A673 (cell line): ENCODE measurements at regions not wholly inside any gene's neighbourhood (a gene's known extent, or its start where the extent isn't known, plus 50 kb on each side); places are given as distances from the start of the nearest gene placed in this dataset.

Experiments
- BruUV-seq: library from RNA; stranded (reverse); fragments of 400-500 nt; replicated peaks from 2 replicates; lab custom pipeline; 2021; lab: Mats Ljungman, UMichigan
- CTCF ChIA-PET: fragments of 300-600 bp; sonication (Branson Sonifier 250); formaldehyde crosslinking; loops from one replicate; lab custom pipeline; 2022; ENCODE audit warnings: antibody characterized with exemption; lab: Charles Lee
- POLR2A ChIA-PET: fragments of 300-600 bp; sonication (Branson Sonifier 250); formaldehyde crosslinking; loops from one replicate; lab custom pipeline; 2022; ENCODE audit warnings: antibody characterized with exemption; ENCODE audit not compliant: low non-redundant PET; lab: Charles Lee
- DNase-seq: peaks from one replicate; pipeline ENCODE4 v3.0.0-alpha.2; 2015; ENCODE audit warnings: low spot score
- H3K27ac ChIP-seq: fragments of 200-600 bp; sonication (generic); 2 replicates; pipeline ENCODE4 v1.5.1; 2016; ENCODE audit warnings: mixed run types, low read depth, mild to moderate bottlenecking, mixed read lengths, antibody characterized with exemption, low read length; ENCODE audit not compliant: poor library complexity, severe bottlenecking
- H3K27me3 ChIP-seq: fragments of 200-600 bp; sonication (generic); replicated peaks from 2 replicates; pipeline ENCODE4 v1.6.1; 2017; ENCODE audit warnings: mixed run types, low read depth, mild to moderate bottlenecking, mixed read lengths, antibody characterized with exemption, low read length; ENCODE audit not compliant: insufficient read depth, poor library complexity
- H3K36me3 ChIP-seq: fragments of 200-600 bp; sonication (generic); 2 replicates; pipeline ENCODE4 v1.6.1; 2016; ENCODE audit warnings: mixed run types, mild to moderate bottlenecking, mixed read lengths, antibody characterized with exemption, low read length; ENCODE audit not compliant: insufficient read depth, poor library complexity, severe bottlenecking
- H3K4me1 ChIP-seq: fragments of 200-600 bp; sonication (generic); 2 replicates; pipeline ENCODE4 v1.6.1; 2017; ENCODE audit warnings: mixed run types, mild to moderate bottlenecking, mixed read lengths, antibody characterized with exemption, low read length; ENCODE audit not compliant: insufficient read depth, poor library complexity, severe bottlenecking
- H3K4me3 ChIP-seq: fragments of 200-600 bp; sonication (generic); 2 replicates; pipeline ENCODE4 v1.5.1; 2016; ENCODE audit warnings: low read depth, mixed run types, mild to moderate bottlenecking, mixed read lengths, low read length; ENCODE audit not compliant: poor library complexity, severe bottlenecking
- H3K9me3 ChIP-seq: fragments of 200-600 bp; sonication (generic); 2 replicates; pipeline ENCODE4 v1.6.1; 2016; ENCODE audit warnings: mixed run types, low read depth, mild to moderate bottlenecking, mixed read lengths, antibody characterized with exemption, low read length; ENCODE audit not compliant: poor library complexity, severe bottlenecking
- CTCF ChIP-seq: fragments of 300-800, 200-600 bp; sonication (generic); conservative IDR thresholded peaks from 2 replicates; pipeline ENCODE4 v1.5.1; 2017; ENCODE audit warnings: low read depth, mild to moderate bottlenecking, antibody characterized with exemption, low read length, moderate library complexity, mixed read lengths
- EZH2 ChIP-seq: fragments of 200-600 bp; sonication (generic); IDR thresholded peaks from 2 replicates; pipeline ENCODE4 v1.6.1; 2017; ENCODE audit warnings: borderline replicate concordance, low read depth, mild to moderate bottlenecking, mixed read lengths, antibody characterized with exemption, low read length; ENCODE audit not compliant: poor library complexity, severe bottlenecking
- intact Hi-C: fragments of 100-400 bp; cut with micrococcal nuclease; formaldehyde crosslinking; loops from one replicate; pipeline ENCODE4 v1.10.0; 2022; ENCODE audit not compliant: unreplicated experiment

DNA sequence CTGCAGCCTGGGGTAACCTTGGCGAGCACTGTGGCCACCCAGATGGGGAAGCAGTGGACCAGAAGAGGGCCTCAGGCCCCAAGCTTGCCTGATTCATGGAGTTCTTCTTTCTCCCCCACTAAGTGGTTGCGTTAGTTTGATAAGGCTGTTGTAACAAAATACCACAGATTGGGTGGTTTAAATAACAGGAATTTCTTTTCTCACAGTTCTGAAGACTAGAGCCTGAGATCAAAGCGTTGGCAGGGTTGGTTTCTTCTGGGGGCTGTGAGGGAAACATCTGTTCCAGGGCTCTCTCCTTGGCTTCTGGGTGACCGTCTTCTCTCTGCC, 105.7 kb upstream of the GATB start:
- no peaks in the 10 kb centered on the region for H3K36me3 ChIP-seq
- ChIA-PET POLR2A (interaction anchor here (0.5 kb wide), 1 partner anchor 473 kb away, joined by 4 read pairs; no protein-coding TSS in a partner anchor), CTCF (no interaction called here)

DNA sequence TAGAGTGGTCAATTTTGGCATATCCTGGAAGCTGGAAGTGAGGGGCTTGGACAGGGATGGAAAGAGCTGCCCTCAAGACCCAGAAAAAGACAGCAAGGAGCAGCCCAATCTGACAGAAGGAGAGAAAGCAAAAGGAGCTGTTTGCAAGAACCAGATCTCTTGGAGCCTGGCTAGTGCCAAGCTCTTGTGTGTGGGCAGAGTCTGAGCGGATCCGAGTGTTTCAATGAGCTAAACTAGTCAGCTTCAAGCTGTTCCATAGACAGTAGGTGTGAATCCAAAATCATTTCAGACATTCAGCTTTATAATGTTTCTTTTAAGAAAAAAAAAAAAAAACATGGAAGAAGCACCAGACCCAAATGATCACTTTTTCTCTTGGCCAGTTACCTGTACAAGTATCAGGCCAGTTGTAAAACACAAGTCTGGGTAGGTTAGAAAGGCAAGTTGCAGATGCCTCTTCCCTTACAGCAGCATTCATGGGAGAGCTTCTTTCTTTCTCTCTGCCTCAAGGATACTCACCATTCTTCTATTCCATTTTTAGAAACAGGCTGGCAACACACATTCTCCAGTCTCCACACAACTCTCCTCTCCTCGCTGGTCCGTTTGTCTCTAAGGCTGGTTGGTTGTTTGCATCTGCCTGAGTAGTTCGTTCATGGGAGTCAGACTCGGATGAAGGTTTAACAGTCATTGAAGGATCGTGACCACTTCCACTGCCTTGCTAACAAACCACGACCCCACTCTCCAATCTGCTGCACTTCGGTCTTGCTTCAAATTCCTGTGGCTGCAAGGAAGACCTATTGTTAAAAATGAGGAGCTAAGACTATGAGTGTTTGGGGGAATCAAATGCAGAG, 105.2 kb upstream of the GATB start:
- Histone ChIP-seq H3K9me3 (no peaks in the 10 kb centered on the region), H3K36me3 (no peaks in the 10 kb centered on the region), H3K4me1 (no peaks in the 10 kb centered on the region), H3K27ac (no peak overlapping the region), H3K4me3 (no peak overlapping the region), H3K27me3 (no peaks in the 10 kb centered on the region)
- intact Hi-C loops, result no loop called here
- no peak for DNase-seq
- ChIA-PET CTCF (no interaction called here), POLR2A (interaction anchor here (0.5 kb wide), 2 partner anchors 474 to 1288 kb away, joined by 4 read pairs; no protein-coding TSS in a partner anchor)
- TF ChIP-seq CTCF (no peak), EZH2 (no peak)
- no TSS peak for BruUV-seq

More for the DNA sequence above, 105.7 kb upstream of the GATB start:
- no peak for DNase-seq
- Histone ChIP-seq H3K27me3 (no peaks in the 10 kb centered on the region), H3K27ac (no peak overlapping the region), H3K4me1 (no peaks in the 10 kb centered on the region), H3K4me3 (no peak overlapping the region), H3K9me3 (no peaks in the 10 kb centered on the region)
- TF ChIP-seq EZH2, result no peak
- TF ChIP-seq CTCF, result no peak
- intact Hi-C loops, result no loop called here
- no TSS peak for BruUV-seq

GRCh38 chr4:151865312-151865711, 104.5 kb upstream of the GATB start:
- BruUV-seq, result no TSS peak
- POLR2A ChIA-PET, result no interaction called here

More at GRCh38 chr4:151865312-151865711, 104.5 kb upstream of the GATB start:
- Histone ChIP-seq H3K27me3 (no peaks in the 10 kb centered on the region), H3K36me3 (no peaks in the 10 kb centered on the region), H3K4me3 (no peak overlapping the region), H3K9me3 (no peaks in the 10 kb centered on the region), H3K27ac (no peak overlapping the region), H3K4me1 (no peaks in the 10 kb centered on the region)
- intact Hi-C loops, result no loop called here
- CTCF ChIA-PET, result no interaction called here
- no peak for DNase-seq
- no peak for TF ChIP-seq EZH2
- no peak for TF ChIP-seq CTCF
